CD1c-positive myeloid dendritic cell (primary cell): ENCODE measurements at regions not wholly inside any gene's neighbourhood (a gene's known extent, or its start where the extent isn't known, plus 50 kb on each side); places are given as distances from the start of the nearest gene placed in this dataset.

Experiments used
- DNase-seq: peaks from one replicate; pipeline ENCODE4 v3.0.0-alpha.2; 2016; ENCODE audit errors: extremely low spot score

DNA sequence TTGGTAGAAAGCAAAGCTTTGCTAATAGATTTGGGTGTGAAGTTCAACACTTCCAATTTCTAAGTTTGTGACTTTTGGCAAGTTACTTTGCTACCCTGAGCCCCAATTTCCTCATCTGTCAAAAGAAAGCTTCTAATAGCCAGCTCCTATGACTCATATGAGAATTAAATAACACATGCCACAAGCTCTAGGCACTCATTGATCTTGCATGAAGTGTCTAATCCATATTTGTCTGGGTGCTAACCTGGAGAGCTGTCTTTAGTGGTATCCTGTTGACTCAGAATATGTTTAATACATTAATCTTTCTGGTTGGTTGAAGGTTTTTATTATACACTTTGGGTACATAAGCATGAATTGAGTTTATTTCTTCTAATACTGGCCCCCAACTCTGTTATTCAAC, 188.8 kb downstream of the POSTN start:
- DNase-seq, result no peak

GRCh38 chr13:37407156-37407555, 191.4 kb downstream of the POSTN start:
- no peak for DNase-seq

DNA sequence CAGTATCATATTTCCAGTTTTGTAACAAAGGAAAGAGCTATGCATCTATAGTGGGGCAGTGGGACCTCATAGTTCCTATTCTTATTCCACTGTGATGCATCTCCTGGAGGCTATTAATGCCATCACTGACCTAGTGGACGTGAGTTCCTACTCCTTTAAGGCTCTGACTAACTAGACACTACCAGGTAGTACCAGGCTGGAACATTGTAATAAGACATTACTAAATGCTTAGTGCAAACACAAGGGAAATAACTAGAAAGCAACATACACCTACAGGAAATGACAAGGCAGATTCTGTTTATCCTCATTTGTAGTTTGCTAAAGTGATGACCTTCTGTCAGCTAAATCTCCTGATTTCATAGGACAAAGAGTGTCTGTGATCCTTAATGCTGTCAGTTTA, 192.5 kb downstream of the POSTN start:
- DNase-seq, result no peak

DNA sequence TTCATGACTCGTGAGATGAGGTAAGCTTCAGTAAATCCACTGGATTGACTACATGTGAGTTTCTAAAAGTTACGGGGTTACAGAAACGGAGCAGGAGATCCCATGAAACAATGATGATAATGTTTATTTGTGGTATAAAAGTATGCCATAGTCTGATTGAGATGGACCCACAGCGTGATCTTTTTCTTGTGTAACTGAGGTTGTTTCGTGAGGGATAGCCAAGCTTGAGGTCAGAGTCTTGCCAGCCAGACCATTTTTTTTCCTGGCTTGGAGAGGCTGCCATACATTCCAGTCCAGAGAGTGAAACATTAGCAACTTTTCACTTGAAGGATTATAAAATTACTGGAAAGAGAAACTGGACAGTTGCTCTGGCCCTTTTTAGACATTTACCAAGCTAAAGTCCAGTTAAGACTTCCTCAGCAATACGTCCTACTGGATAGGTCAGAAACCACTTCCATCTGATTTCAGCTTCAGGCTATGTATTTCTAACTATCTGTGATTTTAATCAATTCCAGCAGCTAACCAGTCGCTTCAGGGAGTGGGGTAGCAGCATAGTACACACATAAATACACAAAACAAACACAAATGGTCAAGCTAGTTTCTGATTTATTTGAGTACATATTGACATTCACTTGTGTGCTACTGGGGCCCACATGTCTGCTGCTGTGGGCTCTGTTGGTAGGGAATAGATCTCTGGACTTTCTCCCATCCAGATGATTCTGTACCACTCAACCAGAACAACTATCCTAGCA, 194.6 kb downstream of the POSTN start:
- DNase-seq, result no peak

- no peak for DNase-seq
Measured at GRCh38 chr13:37401721-37402120, 196.8 kb downstream of the POSTN start.

- DNase-seq, result no peak
Measured at GRCh38 chr13:37397535-37397934, 201.0 kb downstream of the POSTN start.

DNA sequence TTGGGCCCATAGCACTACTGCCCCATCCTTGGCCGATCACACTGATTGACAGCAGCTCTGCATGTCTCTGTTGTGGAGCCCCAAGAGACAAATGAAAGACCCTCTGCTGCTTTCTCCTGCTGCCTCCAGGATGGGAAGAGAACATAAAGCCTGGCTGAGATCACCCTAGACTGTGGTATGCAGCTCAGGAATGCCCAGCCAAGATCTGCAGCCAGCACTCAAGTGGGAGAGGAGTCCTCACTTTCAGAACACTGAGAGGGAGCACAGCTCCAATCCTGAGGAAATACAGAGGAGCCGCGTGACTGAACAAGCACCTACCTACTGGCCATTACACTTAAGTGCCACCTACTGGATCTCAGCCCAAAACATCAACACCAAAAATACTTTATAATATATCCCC, 203.0 kb downstream of the POSTN start:
- DNase-seq, result no peak

GRCh38 chr13:37392389-37392788, 206.2 kb downstream of the POSTN start:
- DNase-seq, result no peak

DNA sequence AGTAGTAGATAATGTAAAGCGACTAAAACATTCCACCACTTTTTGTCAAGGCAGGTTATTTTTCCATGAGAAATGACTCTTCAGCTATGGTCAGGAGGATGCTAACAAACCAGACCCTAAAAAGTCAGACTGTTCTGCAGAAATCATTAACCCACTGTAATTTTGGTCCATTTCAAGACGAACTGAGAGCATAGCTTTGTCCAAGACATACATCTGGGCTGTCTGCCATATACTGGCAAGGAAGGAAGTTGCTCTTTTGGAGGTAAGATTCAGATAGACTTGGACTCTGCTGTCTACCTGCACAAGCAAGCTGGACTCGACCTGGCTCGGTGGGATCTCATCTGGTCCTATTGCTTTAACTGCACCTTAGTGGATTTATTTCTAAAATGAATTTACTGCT, 207.8 kb downstream of the POSTN start:
- no peak for DNase-seq

- DNase-seq, result no peak
Measured at GRCh38 chr13:37385956-37386670, 212.5 kb downstream of the POSTN start.

DNA sequence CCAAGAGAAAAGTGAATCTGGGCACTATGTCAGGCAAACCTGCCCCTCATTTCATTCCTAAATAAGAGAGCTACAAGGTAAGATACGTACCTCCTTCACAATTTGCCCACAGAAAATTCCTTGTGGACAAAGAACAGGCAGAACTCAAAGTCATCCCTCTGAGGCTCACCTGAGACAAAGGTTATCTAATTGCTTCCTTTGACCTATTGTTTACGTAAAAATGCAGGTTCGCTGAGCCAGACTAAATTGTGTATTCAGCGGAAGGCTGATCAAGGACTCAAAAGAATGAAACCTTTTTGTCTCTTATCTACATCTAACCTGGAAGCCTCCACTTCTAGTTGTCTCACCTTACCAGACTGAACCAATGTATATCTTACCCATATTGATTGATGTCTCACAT, 213.3 kb downstream of the POSTN start:
- DNase-seq, result no peak

DNA sequence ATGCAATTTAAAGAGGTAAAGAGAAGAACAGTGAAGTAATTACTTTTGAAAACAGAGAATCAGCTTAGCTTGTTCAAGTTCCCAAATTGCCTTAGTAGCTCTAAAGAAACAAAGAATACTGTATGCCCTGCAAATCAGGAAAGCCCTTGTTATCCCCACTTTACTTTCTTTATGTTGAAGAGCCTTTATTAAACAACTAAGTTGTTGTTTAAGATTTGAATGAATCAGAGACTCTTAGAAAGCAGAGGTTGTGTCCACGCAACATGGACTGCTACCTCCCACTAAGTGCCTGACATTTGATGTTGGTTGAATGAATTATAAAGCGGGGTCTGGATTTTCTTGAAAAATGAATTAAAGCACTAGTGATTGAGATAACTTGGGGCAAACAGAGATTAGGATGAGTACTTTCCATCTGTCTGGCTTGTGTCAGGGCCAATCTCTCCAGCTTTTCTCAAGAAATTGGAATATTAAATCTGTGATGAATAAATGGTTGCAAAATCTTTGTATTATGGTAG, 214.7 kb downstream of the POSTN start:
- no peak for DNase-seq

DNA sequence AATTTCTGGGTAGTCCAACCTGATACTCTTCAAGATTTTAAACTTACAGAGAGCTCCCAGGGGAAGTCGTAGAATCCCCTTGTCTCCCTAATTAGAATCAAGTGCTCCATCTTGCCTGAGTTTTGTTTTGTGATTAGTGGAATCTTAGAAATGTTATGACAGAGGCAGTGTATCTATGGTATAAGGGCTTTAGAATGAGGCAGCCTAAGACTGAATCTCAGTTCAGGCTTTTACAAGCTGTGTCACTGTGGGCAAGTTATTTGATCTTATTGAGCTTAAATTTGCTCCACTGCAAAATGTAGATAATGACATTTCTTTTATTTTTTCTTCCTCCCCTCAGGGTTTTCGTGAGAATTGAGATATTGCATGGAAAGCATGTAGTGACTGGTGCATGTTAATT, 215.5 kb downstream of the POSTN start:
- DNase-seq, result no peak

GRCh38 chr13:37382146-37382545, 216.4 kb downstream of the POSTN start:
- no peak for DNase-seq

DNA sequence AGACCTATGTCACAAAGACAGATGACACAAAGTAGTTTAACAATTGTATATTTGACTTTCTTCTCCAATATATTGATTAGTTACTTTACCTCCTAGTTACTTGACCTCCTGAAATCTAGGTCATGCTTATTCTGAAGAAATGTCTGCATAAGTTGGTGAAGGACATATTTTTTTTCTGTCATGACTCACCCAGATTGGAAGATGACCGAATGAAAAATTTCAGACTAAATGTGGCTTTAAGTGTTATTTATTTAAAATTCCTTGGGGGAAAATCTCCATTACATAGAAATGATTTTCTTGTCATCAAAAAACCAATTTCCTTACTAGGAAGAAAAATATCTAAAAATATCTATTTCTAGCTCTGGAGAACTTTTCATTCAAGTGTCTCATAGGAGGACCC, 217.1 kb downstream of the POSTN start:
- no peak for DNase-seq

- no peak for DNase-seq
Measured at GRCh38 chr13:37379841-37380240, 218.7 kb downstream of the POSTN start.

DNA sequence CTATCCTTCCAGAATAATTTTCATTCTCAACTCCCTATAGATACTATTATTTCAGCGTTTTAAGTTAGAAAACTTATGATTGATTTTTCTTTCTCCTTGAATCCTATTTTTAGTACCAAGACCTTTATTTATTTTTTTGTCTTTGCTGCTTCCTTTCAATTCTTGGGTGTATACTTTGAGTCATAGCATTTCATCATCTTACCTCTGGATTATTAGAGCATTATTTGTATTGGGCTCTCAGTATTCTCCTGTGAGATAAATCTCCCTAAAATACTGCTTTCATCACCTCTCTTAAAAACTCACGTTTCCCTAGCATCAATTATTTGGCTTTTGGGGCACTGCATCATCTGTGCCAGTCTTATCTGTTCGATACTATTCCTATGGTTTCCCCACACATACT, 222.8 kb downstream of the POSTN start:
- DNase-seq, result no peak

- no peak for DNase-seq
Measured at GRCh38 chr13:37375071-37375470, 223.5 kb downstream of the POSTN start.

GRCh38 chr13:37369616-37370015, 229.0 kb downstream of the POSTN start:
- no peak for DNase-seq

DNA sequence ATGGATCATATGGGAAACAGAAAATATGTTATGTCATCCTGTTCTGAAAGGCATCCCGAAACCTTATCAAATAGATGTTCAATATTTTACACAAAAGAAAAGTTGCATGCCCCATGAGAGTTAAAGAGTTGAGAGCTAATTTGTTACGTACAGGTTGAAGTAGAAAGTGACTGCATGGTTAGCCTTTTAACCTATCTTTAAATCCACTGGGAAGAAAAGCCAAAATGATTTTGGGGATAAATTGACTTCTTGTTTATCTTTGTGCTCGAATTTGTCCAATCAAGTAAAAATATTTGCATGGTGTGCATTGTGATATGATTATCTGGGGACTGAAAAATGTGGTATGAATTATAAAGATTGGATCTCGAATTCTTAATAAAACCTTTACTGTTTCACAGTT, 230.1 kb downstream of the POSTN start:
- DNase-seq, result no peak

- DNase-seq, result no peak
Measured at GRCh38 chr13:37366044-37366770, 232.4 kb downstream of the POSTN start.

- DNase-seq, result no peak
Measured at GRCh38 chr13:37365496-37365895, 233.1 kb downstream of the POSTN start.

DNA sequence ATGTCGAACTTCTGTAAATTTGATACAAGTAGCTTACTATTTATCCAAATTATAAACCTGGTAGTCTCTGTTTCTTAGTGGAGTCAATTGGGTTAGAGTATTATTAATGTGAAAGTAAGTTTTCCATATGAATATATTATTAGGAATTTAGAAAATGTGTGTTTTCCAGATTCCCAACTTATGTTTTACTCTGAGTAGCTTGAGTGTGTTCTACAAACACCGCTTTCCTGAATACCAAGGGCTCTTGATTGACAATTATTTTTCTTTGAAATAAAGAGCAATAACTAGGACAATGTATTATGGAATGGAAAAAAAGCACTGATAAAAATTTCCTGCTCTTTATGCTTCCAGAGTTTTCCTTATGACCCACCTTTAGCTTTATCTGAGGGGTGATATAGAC, 233.6 kb downstream of the POSTN start:
- no peak for DNase-seq
